ENCODE measurements at regions not wholly inside any gene's neighbourhood (a gene's known extent, or its start where the extent isn't known, plus 50 kb on each side); places are given as distances from the start of the nearest gene placed in this dataset.
"Not testable (repeated sequence)": the region's sequence is repeated elsewhere in the genome, so short reads cannot be mapped to it uniquely, and the experiment has no call there.

DNA sequence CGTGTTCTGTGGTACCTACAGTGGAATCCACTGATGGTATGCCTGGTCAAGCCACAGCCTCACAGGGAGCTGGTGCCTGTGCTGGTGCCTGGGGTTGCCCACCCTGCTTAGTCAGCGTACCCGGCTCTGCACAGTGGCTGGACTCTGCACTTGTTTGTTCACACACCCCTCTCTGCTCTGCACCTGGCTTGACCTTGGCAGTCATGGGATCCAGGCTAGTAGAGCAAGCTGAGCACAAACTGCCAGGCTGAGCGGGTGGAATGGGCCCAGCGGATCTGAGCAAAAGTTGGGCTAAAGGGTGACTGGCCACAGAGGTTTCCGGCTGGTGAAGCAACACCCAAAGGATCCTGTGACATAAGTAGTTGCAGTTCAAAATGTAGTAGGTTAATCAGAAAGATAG lies 163.5 kb downstream of the CDH19 start:
- no peak for DNase-seq (ENCODE audit: low spot score)

DNA sequence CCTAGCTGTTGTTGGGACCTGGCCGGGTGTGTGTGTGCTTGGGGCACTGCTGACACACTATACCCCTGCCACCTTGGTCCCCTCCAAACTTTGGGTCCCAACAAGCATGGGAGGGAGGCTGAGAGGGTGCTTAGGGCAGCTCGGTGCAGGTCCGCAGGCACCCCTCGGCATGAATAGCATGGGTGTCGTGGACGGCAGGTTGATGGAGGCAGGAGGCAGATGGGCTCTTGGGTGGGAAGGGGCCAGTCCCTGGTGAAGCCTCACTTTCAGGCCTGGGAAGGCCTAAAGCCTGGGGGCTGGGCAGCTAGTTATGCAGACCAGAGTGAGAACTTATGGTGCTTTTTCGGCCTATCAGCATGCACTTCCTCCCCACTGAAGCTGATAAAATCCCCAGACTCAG lies 164.2 kb downstream of the CDH19 start:
- DNase-seq (ENCODE audit: low spot score): no peak

DNA sequence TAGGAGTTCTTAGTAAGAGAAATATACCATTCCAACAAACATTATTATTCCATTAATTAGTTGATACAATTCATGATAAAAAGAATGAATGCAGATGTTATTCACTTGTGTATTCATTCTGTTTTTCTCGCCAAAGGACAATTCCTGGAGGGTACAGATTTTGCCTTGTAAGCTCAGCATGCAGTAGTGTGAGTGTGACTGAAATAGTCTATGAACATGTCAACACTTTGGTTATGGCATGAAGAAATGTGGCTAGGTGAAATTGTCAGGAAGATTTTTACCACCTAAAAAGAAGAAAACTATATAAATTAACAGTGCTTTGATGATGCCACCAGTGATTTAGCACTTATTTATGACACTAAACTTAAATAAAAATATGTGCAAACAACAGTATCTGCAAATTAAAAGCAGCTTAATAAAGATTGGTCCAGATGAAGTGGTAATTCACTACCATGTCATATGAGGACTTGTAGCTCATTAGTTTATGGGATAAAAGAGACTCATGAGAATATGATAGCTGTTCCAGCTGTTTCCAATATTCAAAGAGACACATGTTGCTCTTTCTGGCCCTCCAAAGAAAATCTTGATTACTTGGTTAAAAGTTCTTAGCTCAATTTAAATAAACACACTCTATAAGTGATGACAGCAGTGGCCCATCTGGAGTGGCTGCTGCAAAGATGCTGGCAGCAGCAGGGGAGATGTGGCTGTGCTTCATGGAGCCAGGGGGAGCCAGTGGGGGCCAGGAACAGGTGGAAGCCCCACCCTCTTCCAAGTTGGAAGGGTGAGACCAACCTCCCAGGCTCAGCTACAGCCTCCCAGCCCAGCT lies 165.0 kb downstream of the CDH19 start:
- DNase-seq (ENCODE audit: low spot score): no peak

DNA sequence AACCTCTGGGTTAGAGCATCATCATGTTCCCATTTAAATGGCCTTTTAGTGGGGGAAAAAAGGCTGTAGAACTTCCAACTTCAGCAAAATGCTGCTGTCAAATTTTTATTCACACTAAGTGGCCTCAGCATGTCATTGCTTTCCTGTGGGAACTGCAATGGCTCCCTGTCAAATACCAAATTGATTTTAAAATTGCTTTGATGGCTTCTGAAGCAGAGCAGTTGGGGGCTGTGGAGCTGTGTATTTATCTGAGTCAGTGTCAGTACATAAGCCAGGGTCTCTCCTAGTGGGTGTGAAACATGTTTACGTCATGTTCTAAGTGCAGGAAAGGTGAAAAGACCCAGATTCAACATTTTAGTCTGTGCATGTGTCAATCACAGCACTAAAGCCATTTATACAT lies 171.3 kb downstream of the CDH19 start:
- DNase-seq (ENCODE audit: low spot score): no peak

DNA sequence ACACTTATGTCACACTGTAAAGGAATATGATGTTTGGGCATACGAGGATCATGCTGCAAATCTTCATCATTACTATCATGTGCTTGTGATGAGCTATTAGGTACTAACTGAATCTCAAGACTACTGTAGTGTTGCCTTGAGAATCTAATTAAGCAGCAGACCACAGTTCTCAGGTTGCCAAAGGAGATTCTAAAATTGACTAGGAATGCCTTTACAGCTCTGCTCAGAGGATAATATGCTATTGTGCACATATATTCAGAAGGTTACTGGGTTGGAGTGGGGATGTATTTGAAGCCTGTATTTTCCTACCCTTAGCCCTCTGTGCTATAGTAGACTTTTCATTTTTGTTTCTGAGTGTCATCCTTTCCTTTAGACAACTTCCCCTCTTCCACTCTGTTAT lies 175.1 kb downstream of the CDH19 start:
- no peak for DNase-seq (ENCODE audit: low spot score)

DNA sequence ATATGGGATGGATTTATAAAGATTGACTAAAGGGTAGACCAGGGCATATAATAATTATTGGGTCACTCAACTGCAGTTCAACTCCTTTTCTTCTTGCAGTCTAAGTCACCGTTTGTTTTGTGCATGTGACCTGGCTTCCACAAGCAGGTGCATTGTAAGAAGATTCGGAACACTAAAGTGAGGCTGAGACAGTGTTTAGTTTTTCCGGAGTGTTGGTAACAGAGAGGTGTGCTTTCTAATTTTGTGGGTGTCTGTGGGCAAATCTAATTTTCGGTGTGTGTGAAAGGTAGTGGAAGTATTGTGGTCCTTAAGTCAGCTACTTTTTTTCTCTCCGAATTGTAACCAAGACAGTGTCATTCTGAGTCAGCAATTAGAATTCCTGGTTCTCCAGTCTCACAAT lies 184.5 kb downstream of the CDH19 start:
- DNase-seq (ENCODE audit: low spot score): no peak

DNA sequence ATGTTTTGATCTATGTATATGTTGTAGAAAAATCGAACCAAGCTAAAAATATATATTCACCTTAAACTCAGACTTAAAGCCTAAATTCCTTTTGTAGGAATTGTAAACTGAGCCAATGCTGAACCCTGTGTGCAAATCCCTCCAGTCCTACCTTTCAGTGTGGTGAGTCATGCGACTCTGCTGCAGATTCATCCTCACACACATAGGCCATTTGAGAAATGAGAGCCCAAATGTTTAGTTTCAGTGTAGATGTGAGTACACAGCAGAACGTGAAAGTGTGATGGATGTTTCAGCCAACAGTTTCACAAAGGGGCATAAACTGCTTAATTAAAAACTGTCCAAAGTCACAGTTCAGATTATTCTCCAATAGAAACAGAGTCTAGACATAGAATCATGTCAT lies 193.2 kb downstream of the CDH19 start:
- no peak for DNase-seq (ENCODE audit: low spot score)

DNA sequence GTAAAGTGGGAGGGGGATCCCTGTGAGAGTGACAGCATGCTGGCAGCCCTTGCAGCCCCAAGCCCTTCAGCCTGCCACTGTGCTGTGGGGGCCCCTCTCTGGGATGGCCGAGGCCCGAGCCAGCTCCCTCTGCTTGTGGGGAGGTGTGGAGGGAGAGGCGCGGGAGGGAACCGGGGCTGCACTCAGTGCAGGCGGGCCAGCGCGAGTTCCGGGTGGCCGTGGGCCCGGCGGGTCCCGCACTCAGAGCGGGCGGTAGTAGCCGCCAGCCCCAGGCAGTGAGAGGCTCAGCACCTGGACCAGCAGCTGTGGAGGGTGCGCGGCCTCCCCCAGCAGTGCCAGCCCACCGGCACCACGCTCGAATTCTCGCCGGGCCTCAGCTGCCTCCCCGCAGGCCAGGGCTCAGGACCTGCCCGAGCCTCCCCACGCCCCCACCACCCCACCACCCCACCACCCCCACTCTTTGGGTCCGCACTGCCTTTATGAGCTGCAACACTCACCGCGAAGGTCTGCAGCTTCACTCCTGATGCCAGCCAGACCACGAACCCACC lies 208.1 kb downstream of the CDH19 start:
- DNase-seq (ENCODE audit: low spot score): no peak

DNA sequence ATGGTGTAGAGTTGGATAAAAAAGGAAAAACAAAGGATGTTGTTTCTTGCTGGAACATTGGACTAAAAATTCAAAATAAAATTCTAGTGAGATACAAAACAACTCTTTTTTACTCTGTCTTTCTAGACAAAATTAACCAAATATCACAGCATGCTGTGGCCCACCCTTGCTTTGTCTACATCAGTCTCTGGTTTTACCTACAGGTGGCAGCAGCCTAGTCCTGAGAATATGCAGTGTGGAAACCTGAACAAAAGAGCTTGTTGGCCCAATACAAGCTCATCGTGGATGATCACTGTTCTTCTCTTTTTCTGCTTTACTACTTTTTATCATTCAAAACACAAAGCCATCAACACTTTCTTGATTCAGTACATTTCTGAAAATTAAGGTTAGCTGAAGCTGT lies 210.4 kb downstream of the CDH19 start:
- DNase-seq (ENCODE audit: low spot score): no peak

DNA sequence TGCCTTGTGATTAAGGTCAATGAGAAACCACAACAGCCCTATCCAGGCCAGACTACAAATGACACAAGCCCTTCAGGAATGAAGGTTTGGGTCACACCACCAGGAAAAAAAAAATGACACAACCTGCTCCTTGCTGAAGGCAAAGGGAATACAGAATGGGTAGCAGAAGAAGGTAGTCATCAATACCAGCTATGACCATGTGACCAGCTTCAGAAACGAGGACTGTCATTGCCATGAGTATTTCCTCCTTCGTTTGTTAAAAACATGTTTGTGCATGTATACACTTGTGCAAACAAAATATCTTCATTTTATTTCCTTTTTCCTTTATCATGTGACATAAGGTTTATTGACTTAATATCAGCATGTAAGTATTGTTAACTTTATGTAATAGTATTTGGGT lies 226.6 kb downstream of the CDH19 start:
- DNase-seq (ENCODE audit: low spot score): no peak

DNA sequence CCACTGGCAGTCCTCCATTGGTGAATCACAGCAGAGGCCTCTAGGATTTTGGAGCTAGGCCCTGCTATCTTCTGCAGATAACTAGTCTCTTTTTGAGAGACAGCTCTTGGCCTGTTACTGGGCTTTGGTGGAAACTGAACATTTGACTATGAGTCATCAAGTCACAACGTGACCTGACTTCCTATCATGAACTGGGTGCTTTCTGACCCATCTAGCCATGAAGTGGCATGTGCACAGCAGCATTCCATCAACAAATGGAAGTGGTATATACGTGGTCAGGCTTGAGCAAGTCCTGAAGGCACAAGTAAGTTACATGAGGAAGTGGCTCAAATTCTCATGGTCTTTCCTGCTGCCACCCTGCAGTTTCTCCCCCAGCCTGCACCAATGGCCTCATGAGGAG lies 228.5 kb downstream of the CDH19 start:
- DNase-seq (ENCODE audit: low spot score): not testable (repeated sequence)

DNA sequence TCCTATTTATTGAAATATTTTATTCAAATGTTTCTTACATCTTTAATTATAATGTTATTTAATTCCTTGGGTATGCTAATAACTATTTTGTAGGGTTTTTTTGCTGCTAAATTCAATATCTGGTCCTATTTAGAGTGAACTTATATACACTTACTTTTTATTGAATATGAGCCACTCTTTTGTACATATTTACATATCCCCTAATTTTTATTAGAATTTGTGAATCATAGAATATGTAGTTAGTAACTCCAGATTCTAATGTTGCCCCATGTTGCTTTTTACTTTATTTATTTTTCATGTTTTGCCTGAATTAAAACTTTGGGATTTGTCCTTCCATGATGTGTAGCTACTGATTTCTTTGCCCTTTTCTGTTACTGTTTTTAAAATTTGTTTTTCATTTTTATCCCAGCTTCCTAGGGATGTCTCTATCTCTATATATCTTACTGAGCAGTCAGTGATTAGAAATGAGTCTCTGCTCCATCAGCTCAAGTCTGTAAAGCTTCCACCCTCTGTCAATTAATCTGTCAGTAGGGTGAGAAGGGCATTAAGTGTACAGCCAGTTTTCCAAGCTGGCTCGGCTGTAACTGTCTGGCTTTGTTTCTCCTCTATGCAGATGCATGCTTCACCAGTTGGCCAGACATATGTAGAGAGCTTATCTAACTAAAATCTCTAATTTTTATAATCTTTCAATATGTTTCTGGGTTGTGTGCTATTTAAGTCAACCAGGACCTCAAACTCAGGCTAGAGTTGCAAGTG lies 256.9 kb downstream of the CDH19 start:
- DNase-seq (ENCODE audit: low spot score): no peak

DNA sequence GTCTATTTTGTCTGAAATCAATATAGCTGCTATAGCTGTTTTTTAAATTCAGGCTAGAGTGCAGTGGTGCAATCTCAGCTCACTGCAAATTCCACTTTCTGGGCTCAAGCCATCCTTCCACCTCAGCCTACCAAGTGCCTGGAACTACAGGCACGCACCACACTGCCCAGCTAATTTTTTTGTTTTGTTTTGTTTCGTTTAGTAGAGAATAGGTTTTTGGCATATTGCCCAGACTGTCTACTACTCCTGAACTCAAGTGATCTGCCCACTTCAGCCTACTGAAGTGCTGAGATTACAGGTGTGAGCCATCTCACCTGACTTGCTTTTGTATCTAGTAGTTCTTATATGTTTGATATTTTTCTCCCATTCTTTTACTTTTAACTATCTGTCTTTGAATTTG lies 259.7 kb downstream of the CDH19 start:
- DNase-seq (ENCODE audit: low spot score): no peak

DNA sequence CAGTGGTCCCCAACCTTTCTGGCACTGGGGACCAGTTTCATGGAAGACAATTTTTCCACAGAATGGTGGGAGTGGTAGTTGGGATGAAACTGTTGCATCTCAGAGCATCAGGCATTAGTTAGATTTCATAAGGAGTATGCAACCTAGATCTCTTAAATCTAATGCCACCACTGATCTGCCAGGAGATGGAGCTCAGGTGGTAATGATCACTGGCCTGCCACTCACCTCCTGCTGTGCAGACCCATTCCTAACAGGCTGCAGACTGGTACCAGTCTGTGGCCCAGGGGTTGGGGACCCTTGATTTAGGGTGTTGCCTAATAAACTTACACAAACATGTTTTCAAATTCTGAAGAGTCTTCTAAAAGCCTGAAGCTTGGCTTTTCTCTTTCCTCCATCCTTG lies 261.3 kb downstream of the CDH19 start:
- no peak for DNase-seq (ENCODE audit: low spot score)

DNA sequence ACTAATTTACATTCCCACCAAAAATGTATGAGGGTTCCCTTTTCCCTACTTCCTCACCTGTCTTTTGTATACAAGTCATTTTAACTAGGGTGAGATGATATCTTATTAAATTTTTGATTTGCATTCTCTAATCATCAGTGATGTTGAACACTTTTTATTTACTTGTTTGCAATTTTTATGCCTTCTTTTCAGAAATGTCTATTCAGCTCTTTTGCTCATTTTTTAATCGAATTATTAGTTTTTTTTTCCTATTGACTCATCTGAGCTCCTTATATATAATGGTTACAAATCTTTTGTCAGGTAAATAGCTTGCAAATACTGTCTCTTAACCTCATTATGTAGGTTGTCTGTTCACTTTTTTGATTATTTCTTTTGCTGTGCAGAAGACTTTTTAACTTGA lies 269.4 kb downstream of the CDH19 start:
- DNase-seq (ENCODE audit: low spot score): no peak

DNA sequence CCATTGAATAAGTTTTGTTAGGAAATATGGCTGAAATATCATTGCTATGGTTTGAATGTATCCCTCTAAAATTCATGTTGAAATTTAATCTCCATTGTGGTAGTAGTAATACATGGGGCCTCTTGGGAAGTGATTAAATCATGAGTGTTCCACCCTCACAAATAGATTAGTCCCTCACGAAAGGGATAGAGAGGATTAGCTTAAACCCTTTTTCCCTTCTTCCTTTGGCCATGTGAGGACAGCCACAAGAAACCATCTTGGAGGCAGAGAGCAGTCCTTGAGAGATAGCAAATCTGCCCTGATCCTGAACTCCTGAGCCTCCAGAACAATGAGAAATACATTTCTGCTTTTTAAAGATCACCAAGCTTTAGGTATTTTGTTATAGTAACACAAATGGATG lies 274.2 kb downstream of the CDH19 start:
- no peak for DNase-seq (ENCODE audit: low spot score)

DNA sequence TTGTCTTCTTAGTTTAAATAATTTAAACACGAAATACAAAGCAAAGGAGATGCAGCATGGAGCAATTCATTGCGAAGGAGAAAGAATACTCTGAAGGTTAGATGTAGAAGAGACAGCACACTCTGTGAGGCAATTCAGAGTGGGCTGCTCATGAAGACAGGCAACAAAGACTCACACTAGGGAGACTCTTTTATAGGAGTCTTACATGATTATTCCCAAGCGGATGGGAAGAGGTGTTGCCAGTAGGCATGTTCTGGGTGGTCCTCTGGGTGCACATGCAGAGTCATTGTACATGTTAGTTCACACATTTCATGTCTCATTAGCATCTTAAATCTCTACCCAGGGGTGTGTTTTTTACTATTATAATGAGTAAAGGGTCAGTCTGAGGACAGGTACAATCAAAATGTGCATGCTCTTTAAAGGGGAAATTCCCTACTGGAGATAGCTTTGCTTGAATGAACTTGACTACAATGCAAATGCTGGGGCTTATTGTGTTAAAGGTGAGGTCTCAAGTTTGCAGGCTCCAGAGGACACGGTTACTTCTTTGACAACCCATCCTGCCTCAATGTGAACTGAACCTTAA lies 275.5 kb downstream of the CDH19 start:
- no peak for DNase-seq (ENCODE audit: low spot score)

DNA sequence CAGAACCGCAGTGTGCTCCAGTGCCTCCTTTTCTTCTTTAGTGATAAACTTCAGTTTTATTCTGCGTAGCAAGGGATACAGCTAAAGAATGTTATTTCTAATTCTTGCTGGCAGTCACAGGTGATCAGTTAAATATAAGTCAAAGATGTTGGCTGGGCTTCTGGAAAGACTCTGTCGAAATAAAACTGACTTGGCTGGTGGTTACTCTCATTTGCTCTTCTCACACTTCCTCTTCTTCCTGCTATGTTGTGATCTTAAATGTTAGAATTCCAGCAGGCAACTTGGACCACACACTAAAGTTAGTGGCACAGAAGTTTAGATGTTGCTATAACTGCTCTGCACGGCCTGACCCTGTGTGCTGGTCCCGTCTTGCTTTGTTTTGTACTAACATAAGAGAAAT lies 278.6 kb downstream of the CDH19 start:
- DNase-seq (ENCODE audit: low spot score): no peak

DNA sequence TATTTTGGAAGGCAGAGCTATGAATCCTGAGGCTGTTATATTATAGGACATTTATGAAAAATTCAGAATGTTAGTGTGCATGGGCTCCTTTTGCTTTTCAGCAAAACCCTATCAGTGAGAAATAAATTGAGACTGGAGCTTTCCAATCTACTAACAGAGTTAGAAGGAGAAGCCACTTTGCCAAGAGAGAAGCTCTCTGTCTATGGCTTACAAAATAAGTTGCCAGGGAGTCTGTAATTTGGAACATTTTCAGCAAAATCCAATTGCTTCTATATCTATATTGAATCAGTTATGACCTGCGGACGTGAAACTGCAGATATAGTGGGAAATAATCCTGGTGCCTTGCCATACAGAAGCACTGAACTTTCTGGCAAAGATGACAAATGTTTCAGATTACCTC lies 279.3 kb downstream of the CDH19 start:
- no peak for DNase-seq (ENCODE audit: low spot score)

DNA sequence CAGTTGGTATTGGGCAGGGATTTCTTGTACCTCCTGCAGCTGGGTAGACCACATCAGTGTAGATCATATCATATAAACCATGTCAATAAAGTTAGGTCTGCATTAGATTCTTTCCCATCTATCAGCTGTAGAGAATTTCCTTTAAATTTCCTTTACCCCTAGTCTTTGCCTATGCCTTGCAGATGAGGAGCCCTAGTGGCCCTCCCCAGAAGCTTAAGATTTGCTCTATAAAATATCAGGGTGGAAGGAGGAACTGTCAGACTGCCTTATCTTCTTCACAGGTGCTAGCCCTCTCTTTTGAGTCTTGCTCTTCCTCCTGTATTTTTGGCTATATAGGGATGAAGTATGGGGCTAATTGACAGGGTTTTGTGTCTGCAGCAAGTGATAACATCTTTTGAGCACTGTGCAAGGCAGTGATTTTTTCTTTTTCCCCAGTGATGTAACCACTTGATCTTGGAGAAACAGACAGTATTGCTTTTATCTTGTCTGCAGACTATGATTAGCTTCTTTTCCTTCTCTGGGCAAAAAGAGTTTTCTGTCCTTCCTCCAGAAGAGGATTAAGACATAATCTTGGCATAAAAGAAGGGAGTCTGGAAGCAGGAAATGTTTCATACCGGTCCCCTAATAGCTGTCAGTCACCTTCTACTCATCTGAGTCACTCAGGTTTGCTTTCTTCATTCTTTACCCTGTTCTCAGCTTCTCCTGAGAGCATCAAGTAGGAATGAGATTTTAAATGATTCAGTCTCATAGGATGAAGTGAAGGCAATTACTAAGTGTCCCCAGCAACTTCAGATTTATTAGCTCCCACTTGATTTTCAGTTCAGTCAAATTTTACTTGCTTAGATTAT lies 286.4 kb downstream of the CDH19 start:
- no peak for DNase-seq (ENCODE audit: low spot score)

DNA sequence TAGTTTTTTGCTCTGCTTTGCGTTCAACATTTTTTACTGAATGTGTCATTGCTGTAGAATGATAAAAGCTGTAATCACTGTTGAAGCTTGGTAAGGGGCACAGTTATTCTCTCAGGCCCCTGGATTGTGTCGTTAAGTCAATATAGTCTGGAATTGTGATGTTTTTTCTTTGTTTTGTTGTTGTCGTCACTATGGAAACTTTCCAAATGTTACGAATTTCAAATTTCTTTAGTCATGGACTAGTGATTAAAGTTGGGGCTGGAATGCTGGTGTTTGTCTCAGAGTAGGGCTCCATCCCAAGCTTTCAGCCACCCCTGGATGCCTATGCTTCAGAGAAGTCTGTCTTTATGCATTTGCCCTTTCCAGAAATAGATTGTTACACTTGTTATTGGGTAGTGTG lies 287.2 kb downstream of the CDH19 start:
- no peak for DNase-seq (ENCODE audit: low spot score)

DNA sequence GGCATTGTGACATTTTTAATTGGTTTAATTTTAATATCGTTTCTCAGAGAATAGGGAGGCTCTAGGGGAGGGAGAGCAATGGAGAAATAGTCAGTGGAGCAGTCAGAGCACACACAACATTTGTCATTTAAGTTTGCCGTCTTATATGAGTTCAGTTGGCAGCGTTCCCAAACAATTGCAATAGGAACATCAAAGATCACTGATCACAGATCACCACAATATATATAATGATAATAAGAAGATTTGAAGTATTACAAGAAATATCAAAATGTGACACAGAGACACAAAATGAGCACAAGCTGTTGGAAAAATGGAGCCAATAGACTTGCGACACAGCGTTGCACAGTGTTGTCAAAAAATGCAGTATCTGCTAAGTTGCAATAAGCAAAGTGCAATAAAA lies 303.7 kb downstream of the CDH19 start:
- no peak for DNase-seq (ENCODE audit: low spot score)
